ENCODE measurements at regions not wholly inside any gene's neighbourhood (a gene's known extent, or its start where the extent isn't known, plus 50 kb on each side); places are given as distances from the start of the nearest gene placed in this dataset.

GRCh38 chr20:12331236-12331635 lies 413.5 kb downstream of the BTBD3 start:
- no peaks in the 10 kb centered on the region for H3K36me3 ChIP-seq (ENCODE audit: control insufficient read depth in 2 of 2, insufficient read depth in 1 of 2, low read length in 2 of 2)
- POLR2A ChIA-PET = no interaction called here
- H3K9me3 ChIP-seq (ENCODE audit: control insufficient read depth, insufficient read depth, low read depth, low read length) = no peaks in the 10 kb centered on the region
- CTCF ChIA-PET = interaction anchor here (0.6 kb wide), 1 partner anchor 970 kb away, joined by 3 read pairs; no protein-coding TSS in a partner anchor
- TF ChIP-seq PRDM2 (tag by site-specific recombination; IDR thresholded peaks at IDR 0.05; ENCODE audit: borderline replicate concordance) (no peak), PRDM1 (tag by site-specific recombination; IDR thresholded peaks at IDR 0.05) (no peak), ZNF561 (tag by site-specific recombination; IDR thresholded peaks at IDR 0.05; ENCODE audit: borderline replicate concordance) (no peak), PATZ1 (tag by site-specific recombination; IDR thresholded peaks at IDR 0.05) (no peak), ZNF223 (tag by site-specific recombination; IDR thresholded peaks at IDR 0.05) (no peak), ZBTB49 (tag by site-specific recombination; IDR thresholded peaks at IDR 0.05; ENCODE audit: low read depth) (no peak), ZNF514 (tag by site-specific recombination; IDR thresholded peaks at IDR 0.05) (no peak), ZNF354C (tag by site-specific recombination; IDR thresholded peaks at IDR 0.05; ENCODE audit: borderline replicate concordance, low read depth) (no peak), ZNF174 (tag by site-specific recombination; IDR thresholded peaks at IDR 0.05) (no peak), ZBTB20 (tag by site-specific recombination; IDR thresholded peaks at IDR 0.05) (no peak), ZNF544 (tag by site-specific recombination; IDR thresholded peaks at IDR 0.05) (no peak), ZNF133 (tag by site-specific recombination; IDR thresholded peaks at IDR 0.05) (no peak), OSR2 (tag by site-specific recombination; IDR thresholded peaks at IDR 0.05) (no peak), ZNF280C (tag by site-specific recombination; IDR thresholded peaks at IDR 0.05) (no peak), ATF2 (tag by site-specific recombination; IDR thresholded peaks at IDR 0.05; ENCODE audit: low read depth) (no peak)
- TF ChIP-seq, protein P1, sequence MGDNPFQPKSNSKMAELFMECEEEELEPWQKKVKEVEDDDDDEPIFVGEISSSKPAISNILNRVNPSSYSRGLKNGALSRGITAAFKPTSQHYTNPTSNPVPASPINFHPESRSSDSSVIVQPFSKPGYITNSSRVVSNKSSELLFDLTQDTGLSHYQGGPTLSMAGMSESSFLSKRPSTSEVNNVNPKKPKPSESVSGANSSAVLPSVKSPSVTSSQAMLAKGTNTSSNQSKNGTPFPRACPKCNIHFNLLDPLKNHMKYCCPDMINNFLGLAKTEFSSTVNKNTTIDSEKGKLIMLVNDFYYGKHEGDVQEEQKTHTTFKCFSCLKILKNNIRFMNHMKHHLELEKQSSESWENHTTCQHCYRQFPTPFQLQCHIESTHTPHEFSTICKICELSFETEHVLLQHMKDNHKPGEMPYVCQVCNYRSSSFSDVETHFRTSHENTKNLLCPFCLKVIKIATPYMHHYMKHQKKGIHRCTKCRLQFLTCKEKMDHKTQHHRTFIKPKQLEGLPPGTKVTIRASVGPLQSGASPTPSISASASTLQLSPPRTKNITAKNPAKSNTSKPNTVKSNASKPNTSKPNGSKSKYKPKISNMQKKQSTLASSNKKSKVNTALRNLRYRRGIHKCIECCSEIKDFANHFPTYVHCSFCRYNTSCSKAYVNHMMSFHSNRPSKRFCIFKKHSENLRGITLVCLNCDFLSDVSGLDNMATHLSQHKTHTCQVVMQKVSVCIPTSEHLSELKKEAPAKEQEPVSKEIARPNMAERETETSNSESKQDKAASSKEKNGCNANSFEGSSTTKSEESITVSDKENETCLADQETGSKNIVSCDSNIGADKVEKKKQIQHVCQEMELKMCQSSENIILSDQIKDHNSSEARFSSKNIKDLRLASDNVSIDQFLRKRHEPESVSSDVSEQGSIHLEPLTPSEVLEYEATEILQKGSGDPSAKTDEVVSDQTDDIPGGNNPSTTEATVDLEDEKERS (tag by site-specific recombination; IDR thresholded peaks at IDR 0.05) = no peak
- TF ChIP-seq, protein P2, sequence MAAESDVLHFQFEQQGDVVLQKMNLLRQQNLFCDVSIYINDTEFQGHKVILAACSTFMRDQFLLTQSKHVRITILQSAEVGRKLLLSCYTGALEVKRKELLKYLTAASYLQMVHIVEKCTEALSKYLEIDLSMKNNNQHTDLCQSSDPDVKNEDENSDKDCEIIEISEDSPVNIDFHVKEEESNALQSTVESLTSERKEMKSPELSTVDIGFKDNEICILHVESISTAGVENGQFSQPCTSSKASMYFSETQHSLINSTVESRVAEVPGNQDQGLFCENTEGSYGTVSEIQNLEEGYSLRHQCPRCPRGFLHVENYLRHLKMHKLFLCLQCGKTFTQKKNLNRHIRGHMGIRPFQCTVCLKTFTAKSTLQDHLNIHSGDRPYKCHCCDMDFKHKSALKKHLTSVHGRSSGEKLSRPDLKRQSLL (tag by site-specific recombination; IDR thresholded peaks at IDR 0.05) = no peak
- H3K4me1 ChIP-seq (ENCODE audit: control insufficient read depth, insufficient read depth, low read length) = no peaks in the 10 kb centered on the region
- H3K27ac ChIP-seq (ENCODE audit: extremely low read depth, low read depth, low read length) = no peak overlapping the region
- H3K4me3 ChIP-seq (ENCODE audit: low read depth, low read length) = no peak overlapping the region
